ENCODE measurements at regions not wholly inside any gene's neighbourhood (a gene's known extent, or its start where the extent isn't known, plus 50 kb on each side); places are given as distances from the start of the nearest gene placed in this dataset.

GRCh38 chr3:177606891-177607290 is 409.6 kb upstream of the TBL1XR1 start:
- TF ChIP-seq CTCF (IDR thresholded peaks at IDR 0.05) (no peak), POLR2A (IDR thresholded peaks at IDR 0.05) (no peak)
